ENCODE measurements at regions not wholly inside any gene's neighbourhood (a gene's known extent, or its start where the extent isn't known, plus 50 kb on each side); places are given as distances from the start of the nearest gene placed in this dataset.

GRCh38 chr7:67983486-67983885 lies 986.9 kb downstream of the TYW1 start:
- Mint-ChIP-seq H3K4me1 (no peaks in the 10 kb centered on the region), H3K4me3 (no peak overlapping the region)

GRCh38 chr7:67984326-67984725 lies 987.7 kb downstream of the TYW1 start:
- no peak overlapping the region for H3K27ac Mint-ChIP-seq
- no peaks in the 10 kb centered on the region for H3K4me1 Mint-ChIP-seq
- H3K9me3 Mint-ChIP-seq = peaks cover 5% of the 10 kb centered on the region
- no peak overlapping the region for H3K4me3 Mint-ChIP-seq
- H3K36me3 Mint-ChIP-seq = no peaks in the 10 kb centered on the region
- DNase-seq (ENCODE audit: low spot score in 2 of 2) = no peak
- no peak for ATAC-seq (ENCODE audit: low read depth)
- no peaks in the 10 kb centered on the region for H3K27me3 Mint-ChIP-seq

More at GRCh38 chr7:67983486-67983885, 986.9 kb downstream of the TYW1 start:
- no peaks in the 10 kb centered on the region for H3K36me3 Mint-ChIP-seq
- no peak overlapping the region for H3K27ac Mint-ChIP-seq
- ATAC-seq (ENCODE audit: low read depth) = no peak
- no peak for DNase-seq (ENCODE audit: low spot score in 2 of 2)
- no peaks in the 10 kb centered on the region for H3K27me3 Mint-ChIP-seq
- peaks cover 5% of the 10 kb centered on the region for H3K9me3 Mint-ChIP-seq

DNA sequence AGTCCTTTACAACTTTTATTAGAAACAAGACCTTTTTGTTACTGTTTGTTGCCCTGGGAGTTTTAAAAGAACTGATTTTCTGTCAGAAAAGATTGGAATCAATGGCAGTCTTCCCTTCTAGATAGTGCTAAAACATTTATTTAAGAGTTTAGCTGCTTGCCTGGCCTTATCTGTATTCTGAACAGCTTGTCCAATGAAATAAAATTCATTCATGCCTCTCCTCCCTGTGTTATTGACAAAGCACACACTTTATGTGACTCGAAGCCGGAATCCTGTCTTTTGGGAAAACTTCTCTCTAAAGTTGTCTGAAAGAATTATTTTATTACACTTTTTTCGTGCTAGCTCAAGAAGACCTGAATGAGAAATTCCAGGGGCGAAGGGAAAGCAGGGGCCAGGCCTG lies 992.5 kb downstream of the TYW1 start:
- Mint-ChIP-seq H3K36me3 (no peaks in the 10 kb centered on the region), H3K27me3 (no peaks in the 10 kb centered on the region), H3K4me1 (no peaks in the 10 kb centered on the region), H3K4me3 (no peak overlapping the region), H3K27ac (no peak overlapping the region), H3K9me3 (peaks cover 3% of the 10 kb centered on the region)
- no peak for ATAC-seq (ENCODE audit: low read depth)
- DNase-seq (ENCODE audit: low spot score in 2 of 2) = no peak

- no peaks in the 10 kb centered on the region for H3K27me3 Mint-ChIP-seq
Observed at GRCh38 chr7:67990003-67990402, 993.4 kb downstream of the TYW1 start.

DNA sequence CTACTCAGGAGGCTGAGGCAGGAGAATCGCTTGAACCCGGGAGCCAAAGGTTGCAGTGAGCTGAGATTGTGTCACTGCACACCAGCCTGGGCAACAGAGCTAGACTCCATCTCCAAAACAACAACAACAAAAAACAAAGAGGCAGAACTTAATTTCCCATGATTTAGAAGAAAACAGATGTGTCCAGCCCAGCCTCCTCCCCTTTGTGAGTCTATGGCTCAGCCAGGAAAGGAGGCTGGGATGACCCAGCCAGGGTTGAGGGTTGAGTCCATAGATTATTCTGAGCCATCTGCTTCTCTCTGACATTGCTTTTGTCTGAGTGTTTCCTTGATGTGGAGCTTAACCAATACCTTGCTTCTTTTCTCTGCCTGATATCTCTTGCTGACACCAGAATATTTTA lies 994.1 kb downstream of the TYW1 start:
- H3K4me1 Mint-ChIP-seq = no peaks in the 10 kb centered on the region

More at GRCh38 chr7:67990003-67990402, 993.4 kb downstream of the TYW1 start:
- H3K9me3 Mint-ChIP-seq = no peaks in the 10 kb centered on the region
- H3K4me3 Mint-ChIP-seq = no peak overlapping the region
- ATAC-seq (ENCODE audit: low read depth) (no peak), DNase-seq (ENCODE audit: low spot score in 2 of 2) (no peak)
- no peaks in the 10 kb centered on the region for H3K36me3 Mint-ChIP-seq
- H3K4me1 Mint-ChIP-seq = no peaks in the 10 kb centered on the region
- H3K27ac Mint-ChIP-seq = no peak overlapping the region

DNA sequence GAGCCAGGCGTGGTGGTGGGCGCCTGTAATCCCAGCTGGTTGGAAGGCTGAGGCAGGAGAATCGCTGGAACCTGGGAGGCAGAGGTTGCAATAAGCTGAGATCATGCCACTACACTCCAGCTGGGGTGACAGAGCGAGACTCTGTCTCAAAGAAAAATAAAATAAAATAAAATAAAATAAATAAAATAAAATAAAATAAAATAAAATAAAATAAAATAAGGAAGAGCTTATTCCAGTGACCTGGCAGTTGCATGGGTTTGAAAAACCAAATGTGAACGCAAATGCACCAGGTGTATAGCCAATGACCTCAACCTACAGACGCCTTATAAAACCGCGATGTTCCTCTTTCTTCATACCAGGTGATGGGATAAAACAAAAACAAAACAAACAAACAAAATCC lies 995.7 kb downstream of the TYW1 start:
- no peaks in the 10 kb centered on the region for H3K9me3 Mint-ChIP-seq
- no peaks in the 10 kb centered on the region for H3K36me3 Mint-ChIP-seq
- H3K27ac Mint-ChIP-seq = no peak overlapping the region
- no peak for DNase-seq (ENCODE audit: low spot score in 2 of 2)
- ATAC-seq (ENCODE audit: low read depth) = no peak
- H3K4me3 Mint-ChIP-seq = no peak overlapping the region
- no peaks in the 10 kb centered on the region for H3K4me1 Mint-ChIP-seq
- H3K27me3 Mint-ChIP-seq = no peaks in the 10 kb centered on the region

More for the DNA sequence above, 994.1 kb downstream of the TYW1 start:
- ATAC-seq (ENCODE audit: low read depth) (no peak), DNase-seq (ENCODE audit: low spot score in 2 of 2) (no peak)
- no peaks in the 10 kb centered on the region for H3K27me3 Mint-ChIP-seq
- H3K27ac Mint-ChIP-seq = no peak overlapping the region
- no peak overlapping the region for H3K4me3 Mint-ChIP-seq
- no peaks in the 10 kb centered on the region for H3K9me3 Mint-ChIP-seq
- H3K36me3 Mint-ChIP-seq = no peaks in the 10 kb centered on the region

DNA sequence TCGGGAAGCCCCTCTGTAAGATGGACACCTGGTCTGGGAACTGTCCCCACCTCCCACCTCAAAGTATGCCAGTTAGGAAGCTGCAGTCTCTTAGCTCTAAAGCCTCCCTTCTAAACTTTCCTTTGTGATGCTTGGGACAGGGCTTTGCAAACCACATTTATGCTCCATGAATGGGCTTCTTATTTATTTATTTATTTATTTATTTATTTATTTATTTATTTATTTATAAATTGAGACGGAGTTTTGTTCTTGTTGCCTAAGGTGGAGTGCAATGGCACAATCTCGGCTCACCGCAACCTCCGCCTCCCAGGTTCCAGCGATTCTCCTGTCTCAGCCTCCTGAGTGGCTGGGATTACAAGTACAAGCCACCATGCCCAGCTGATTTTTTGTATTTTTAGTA lies 1009.4 kb downstream of the TYW1 start:
- H3K4me1 Mint-ChIP-seq = no peaks in the 10 kb centered on the region
- no peak overlapping the region for H3K27ac Mint-ChIP-seq
- DNase-seq (ENCODE audit: low spot score in 2 of 2) (no peak), ATAC-seq (ENCODE audit: low read depth) (no peak)
- no peak overlapping the region for H3K4me3 Mint-ChIP-seq
- peaks cover 10% of the 10 kb centered on the region for H3K9me3 Mint-ChIP-seq
- no peaks in the 10 kb centered on the region for H3K36me3 Mint-ChIP-seq
- H3K27me3 Mint-ChIP-seq = no peaks in the 10 kb centered on the region

GRCh38 chr7:68006619-68007018 lies 1010.0 kb downstream of the TYW1 start:
- ATAC-seq (ENCODE audit: low read depth) = no peak
- H3K9me3 Mint-ChIP-seq = peaks cover 15% of the 10 kb centered on the region

GRCh38 chr7:68009716-68010115 lies 1013.1 kb downstream of the TYW1 start:
- Mint-ChIP-seq H3K36me3 (no peaks in the 10 kb centered on the region), H3K27ac (no peak overlapping the region), H3K4me1 (no peaks in the 10 kb centered on the region), H3K27me3 (no peaks in the 10 kb centered on the region), H3K4me3 (no peak overlapping the region), H3K9me3 (peaks cover 9% of the 10 kb centered on the region)
- DNase-seq (ENCODE audit: low spot score in 2 of 2) = no peak
- ATAC-seq (ENCODE audit: low read depth) = no peak

More at GRCh38 chr7:68006619-68007018, 1010.0 kb downstream of the TYW1 start:
- Mint-ChIP-seq H3K27me3 (no peaks in the 10 kb centered on the region), H3K4me1 (no peaks in the 10 kb centered on the region), H3K27ac (no peak overlapping the region), H3K36me3 (no peaks in the 10 kb centered on the region), H3K4me3 (no peak overlapping the region)
- no peak for DNase-seq (ENCODE audit: low spot score in 2 of 2)

GRCh38 chr7:68014031-68014736 lies 1017.6 kb downstream of the TYW1 start:
- H3K27ac Mint-ChIP-seq = no peak overlapping the region
- ATAC-seq (ENCODE audit: low read depth) (no peak), DNase-seq (ENCODE audit: low spot score in 2 of 2) (no peak)
- H3K9me3 Mint-ChIP-seq = peaks cover 11% of the 10 kb centered on the region
- H3K4me1 Mint-ChIP-seq = no peaks in the 10 kb centered on the region
- H3K4me3 Mint-ChIP-seq = no peak overlapping the region
- H3K27me3 Mint-ChIP-seq = peaks cover 2% of the 10 kb centered on the region
- no peaks in the 10 kb centered on the region for H3K36me3 Mint-ChIP-seq

- Mint-ChIP-seq H3K27me3 (peaks cover 2% of the 10 kb centered on the region), H3K4me1 (no peaks in the 10 kb centered on the region), H3K9me3 (peaks cover 9% of the 10 kb centered on the region), H3K27ac (no peak overlapping the region), H3K36me3 (no peaks in the 10 kb centered on the region), H3K4me3 (no peak overlapping the region)
- ATAC-seq (ENCODE audit: low read depth) (no peak), DNase-seq (ENCODE audit: low spot score in 2 of 2) (no peak)
Observed at GRCh38 chr7:68015122-68015977, 1018.7 kb downstream of the TYW1 start.

DNA sequence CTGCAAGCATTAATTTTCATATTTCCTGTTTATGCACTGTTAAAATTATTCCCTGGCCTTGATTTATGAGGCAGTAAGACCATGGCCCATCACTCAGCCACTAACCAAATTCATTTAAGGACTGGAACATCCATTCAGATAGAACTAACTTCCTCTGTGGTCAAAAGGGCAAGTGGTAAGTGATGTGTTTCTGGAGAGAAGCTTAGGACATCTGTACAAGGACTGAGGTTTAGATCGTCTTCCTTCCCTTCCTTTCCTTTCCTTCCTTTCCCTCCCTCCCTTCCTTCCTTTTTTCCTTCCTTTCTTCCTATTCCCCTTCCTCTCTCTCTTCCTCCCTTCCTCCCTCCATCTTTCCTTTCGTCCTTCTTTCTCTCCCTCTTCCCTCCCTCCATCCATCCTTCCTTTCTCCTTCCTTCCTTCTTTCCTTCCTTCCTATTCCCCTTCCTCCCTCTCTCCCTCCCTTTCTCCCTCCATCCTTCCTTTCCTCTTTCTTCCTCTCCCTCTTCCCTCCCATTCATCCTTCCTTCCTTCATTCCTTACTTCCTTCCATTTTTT lies 1019.4 kb downstream of the TYW1 start:
- ATAC-seq (ENCODE audit: low read depth) = no peak
- Mint-ChIP-seq H3K4me3 (no peak overlapping the region), H3K4me1 (no peaks in the 10 kb centered on the region)

DNA sequence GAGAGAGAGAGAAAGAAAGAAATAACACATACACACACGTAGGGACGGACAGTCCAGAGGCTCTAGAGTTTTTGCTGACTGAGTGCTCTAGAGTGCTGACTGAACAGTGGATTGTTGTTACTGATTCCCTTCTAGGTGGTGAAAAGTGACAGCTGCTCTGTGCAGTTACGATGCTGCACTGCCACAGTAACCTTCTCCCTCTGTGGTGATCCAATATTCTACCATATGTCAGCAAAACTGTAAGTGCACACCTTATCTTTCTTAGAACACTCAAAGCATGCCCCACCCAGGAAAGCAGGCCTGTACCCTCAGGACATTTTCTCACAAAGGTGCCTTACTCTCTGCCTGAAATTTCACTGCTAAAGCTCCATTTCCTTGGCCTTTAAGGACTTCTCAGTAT lies 1023.5 kb downstream of the TYW1 start:
- H3K9me3 Mint-ChIP-seq = peaks cover 5% of the 10 kb centered on the region

More for the DNA sequence above, 1019.4 kb downstream of the TYW1 start:
- Mint-ChIP-seq H3K27ac (no peak overlapping the region), H3K27me3 (peaks cover 2% of the 10 kb centered on the region), H3K9me3 (peaks cover 9% of the 10 kb centered on the region), H3K36me3 (no peaks in the 10 kb centered on the region)
- no peak for DNase-seq (ENCODE audit: low spot score in 2 of 2)

DNA sequence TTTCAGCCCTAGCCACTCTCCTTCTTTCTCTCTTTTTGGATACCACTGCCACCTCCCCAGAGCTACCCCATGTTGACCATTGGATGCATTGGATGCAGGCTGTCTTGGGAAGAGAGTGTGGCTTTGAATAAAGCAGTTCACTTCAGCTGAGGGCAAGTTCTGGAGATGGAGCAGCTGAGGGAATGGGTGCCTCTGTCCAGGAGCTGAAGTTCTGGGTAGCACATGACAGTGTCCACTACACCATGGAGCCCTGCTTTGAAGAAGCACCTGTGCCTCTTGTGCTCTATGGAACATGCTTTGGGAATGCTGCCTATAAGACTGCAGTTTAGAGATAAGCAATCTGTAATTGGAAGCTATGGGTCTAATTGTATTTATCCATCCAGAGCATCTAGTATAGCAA lies 1028.7 kb downstream of the TYW1 start:
- Mint-ChIP-seq H3K9me3 (no peaks in the 10 kb centered on the region), H3K4me3 (no peak overlapping the region), H3K36me3 (peaks cover 1% of the 10 kb centered on the region), H3K4me1 (no peaks in the 10 kb centered on the region), H3K27me3 (no peaks in the 10 kb centered on the region), H3K27ac (no peak overlapping the region)
- ATAC-seq (ENCODE audit: low read depth) (no peak), DNase-seq (ENCODE audit: low spot score in 2 of 2) (no peak)

More for the DNA sequence above, 1023.5 kb downstream of the TYW1 start:
- ATAC-seq (ENCODE audit: low read depth) (no peak), DNase-seq (ENCODE audit: low spot score in 2 of 2) (no peak)
- H3K27ac Mint-ChIP-seq = no peak overlapping the region
- no peaks in the 10 kb centered on the region for H3K36me3 Mint-ChIP-seq
- no peaks in the 10 kb centered on the region for H3K4me1 Mint-ChIP-seq
- peaks cover 2% of the 10 kb centered on the region for H3K27me3 Mint-ChIP-seq
- no peak overlapping the region for H3K4me3 Mint-ChIP-seq

All from memory B cell (primary cell).